ENCODE measurements at regions not wholly inside any gene's neighbourhood (a gene's known extent, or its start where the extent isn't known, plus 50 kb on each side); places are given as distances from the start of the nearest gene placed in this dataset.

- no peak for TF ChIP-seq CTCF (IDR thresholded peaks at IDR 0.05)
- no peak for TF ChIP-seq POLR2A (IDR thresholded peaks at IDR 0.05)
Measured at GRCh38 chr2:12396699-12397098, 320.0 kb upstream of the TRIB2 start.
